Stimulated activated CD4-positive, alpha-beta T cell treated with anti-CD3 and anti-CD28 coated beads, Interleukin-4, amount 100 ng/mL, for 1 hour (primary cell): ENCODE measurements at regions not wholly inside any gene's neighbourhood (a gene's known extent, or its start where the extent isn't known, plus 50 kb on each side); places are given as distances from the start of the nearest gene placed in this dataset.

ENCODE experiments used
- DNase-seq: peaks from one replicate; pipeline ENCODE4 v3.0.0-alpha.2; 2020

GRCh38 chr2:220892018-220892634, 680.0 kb downstream of the EPHA4 start:
- DNase-seq, result no peak

GRCh38 chr2:220893411-220893810, 678.7 kb downstream of the EPHA4 start:
- no peak for DNase-seq

- DNase-seq, result no peak
These were observed 678.0 kb downstream of the EPHA4 start for GRCh38 chr2:220894069-220894468.

GRCh38 chr2:220899492-220899891, 672.6 kb downstream of the EPHA4 start:
- no peak for DNase-seq

GRCh38 chr2:220904015-220904414, 668.1 kb downstream of the EPHA4 start:
- DNase-seq, result no peak

GRCh38 chr2:220913384-220913783, 658.7 kb downstream of the EPHA4 start:
- no peak for DNase-seq

GRCh38 chr2:220915092-220915623, 656.9 kb downstream of the EPHA4 start:
- DNase-seq, result no peak

- no peak for DNase-seq
These were observed 655.2 kb downstream of the EPHA4 start for GRCh38 chr2:220916931-220917330.

- DNase-seq, result no peak
These were observed 641.6 kb downstream of the EPHA4 start for GRCh38 chr2:220930271-220931076.

GRCh38 chr2:220931491-220931890, 640.6 kb downstream of the EPHA4 start:
- DNase-seq, result no peak

- DNase-seq, result no peak
These were observed 640.1 kb downstream of the EPHA4 start for GRCh38 chr2:220932041-220932440.

- DNase-seq, result no peak
These were observed 636.2 kb downstream of the EPHA4 start for GRCh38 chr2:220935789-220936321.

GRCh38 chr2:220936641-220937197, 635.4 kb downstream of the EPHA4 start:
- DNase-seq, result no peak

- DNase-seq, result no peak
These were observed 634.9 kb downstream of the EPHA4 start for GRCh38 chr2:220937245-220937644.

GRCh38 chr2:220940646-220941045, 631.5 kb downstream of the EPHA4 start:
- no peak for DNase-seq

- no peak for DNase-seq
These were observed 630.4 kb downstream of the EPHA4 start for GRCh38 chr2:220941683-220942082.

GRCh38 chr2:220946552-220946951, 625.6 kb downstream of the EPHA4 start:
- no peak for DNase-seq

GRCh38 chr2:220948579-220948978, 623.5 kb downstream of the EPHA4 start:
- DNase-seq, result no peak

- no peak for DNase-seq
These were observed 622.6 kb downstream of the EPHA4 start for GRCh38 chr2:220949466-220949865.

- DNase-seq, result no peak
These were observed 616.3 kb downstream of the EPHA4 start for GRCh38 chr2:220955776-220956175.

GRCh38 chr2:220956429-220956828, 615.7 kb downstream of the EPHA4 start:
- DNase-seq, result no peak

- no peak for DNase-seq
These were observed 612.7 kb downstream of the EPHA4 start for GRCh38 chr2:220959391-220959802.

- DNase-seq, result no peak
These were observed 610.8 kb downstream of the EPHA4 start for GRCh38 chr2:220961143-220961860.
